Right cardiac atrium (tissue), 5 donors: ENCODE measurements at regions not wholly inside any gene's neighbourhood (a gene's known extent, or its start where the extent isn't known, plus 50 kb on each side); places are given as distances from the start of the nearest gene placed in this dataset.
"Not testable (repeated sequence)": the region's sequence is repeated elsewhere in the genome, so short reads cannot be mapped to it uniquely, and the experiment has no call there.

Source experiments
- ATAC-seq, 2 donors: fragments of 200-7000 bp; cut with Tn5 transposase; one replicate each; pipeline versions ENCODE4 v1.8.0 to v1.9.1; 2020; ENCODE audit warnings: moderate library complexity in 2 of 2, mild to moderate bottlenecking in 1 of 2
- DNase-seq, 3 donors: peaks; one replicate each; pipeline ENCODE4 v3.0.0-alpha.2; 2020
- H3K27ac ChIP-seq: one replicate; pipeline ENCODE4 v1.5.1; 2013; ENCODE audit warnings: mild to moderate bottlenecking, low read length, control low read depth, moderate library complexity
- H3K27me3 ChIP-seq: one replicate; pipeline ENCODE4 v1.6.1; 2013; ENCODE audit not compliant: control insufficient read depth, insufficient read depth
- H3K4me1 ChIP-seq: one replicate; pipeline ENCODE4 v1.6.1; 2013; ENCODE audit warnings: low read length; ENCODE audit not compliant: control insufficient read depth, insufficient read depth
- H3K4me3 ChIP-seq: one replicate; pipeline ENCODE4 v1.5.1; 2013; ENCODE audit warnings: low read length, control low read depth
- H3K9me3 ChIP-seq: one replicate; pipeline ENCODE4 v1.6.1; 2013; ENCODE audit warnings: low read length; ENCODE audit not compliant: control insufficient read depth
- WGBS: extraction: QIAGEN DNeasy Blood & Tissue Kit; methylation state at CpG from one replicate; pipeline ENCODE4 v1.1.7; 2013; 5-methylcytosine and 5-hydroxymethylcytosine counted together
- intact Hi-C, 4 donors: fragments of 100-400 bp; cut with DNase I; formaldehyde crosslinking; loops; one replicate each; pipeline versions ENCODE4 v1.11.0 to v1.14.0; 2022 to 2023
- donor health status: healthy with polysubstance abuse.
- donor health status: DM: no; HTN: yes; CAD: no.
- donor health status: DM: no; HTN: no; CAD: no.
- donor health status: DM: no; HTN: yes; CAD: no; lungs with severe emphysema.
- donor health status: DM: yes; HTN: yes; CAD: no.

- intact Hi-C loops = no loop called here
- H3K9me3 ChIP-seq = no peaks in the 10 kb centered on the region
- WGBS = 92% methylated on average over 34 of the region's 34 CpGs
- H3K4me3 ChIP-seq = no peak overlapping the region
- peaks cover 5% of the 10 kb centered on the region for H3K4me1 ChIP-seq
- ATAC-seq (no peak), DNase-seq (peak in 2 of 3 donors; percentile 47)
- H3K27me3 ChIP-seq = no peaks in the 10 kb centered on the region
- no peak overlapping the region for H3K27ac ChIP-seq
These were observed 93.0 kb upstream of the CTDP1 start for GRCh38 chr18:79586436-79587225.

DNA sequence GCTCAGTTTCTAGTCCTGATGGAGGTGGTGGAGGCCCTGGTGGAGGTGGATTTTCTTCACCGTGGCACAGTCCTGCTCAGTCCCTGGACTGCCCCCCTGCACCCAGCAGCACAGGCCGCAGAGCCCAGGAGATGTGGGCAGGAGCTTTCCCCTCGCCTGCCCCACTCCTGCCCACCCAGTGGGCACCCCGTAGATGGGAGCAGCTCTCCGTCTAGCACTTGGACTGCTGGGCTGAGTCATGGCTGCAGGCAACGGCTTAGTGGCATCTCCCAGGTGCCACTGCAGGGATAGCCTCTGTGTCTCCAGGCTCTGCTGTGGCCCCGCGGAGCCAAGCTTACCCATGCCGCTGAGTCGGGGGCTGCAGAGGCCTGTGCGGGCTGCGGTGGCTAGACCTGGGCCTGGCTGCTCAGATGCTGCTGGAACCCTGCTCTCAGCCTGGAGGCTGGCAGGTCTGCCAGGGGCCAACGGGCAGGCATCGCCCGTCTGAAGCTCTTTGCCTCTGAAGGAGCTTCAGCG, 92.3 kb upstream of the CTDP1 start:
- H3K27me3 ChIP-seq = no peaks in the 10 kb centered on the region
- H3K27ac ChIP-seq = no peak overlapping the region
- intact Hi-C loops = no loop called here
- no peak overlapping the region for H3K4me3 ChIP-seq
- H3K4me1 ChIP-seq = peaks cover 5% of the 10 kb centered on the region
- ATAC-seq (no peak), DNase-seq (peak in 1 of 3 donors; percentile 46)
- no peaks in the 10 kb centered on the region for H3K9me3 ChIP-seq
- WGBS = 95% methylated on average over 16 of the region's 16 CpGs

GRCh38 chr18:79587779-79588635, 91.6 kb upstream of the CTDP1 start:
- peak in 2 of 3 donors; percentile 70 to 72 for DNase-seq
- WGBS = 79% methylated on average over 32 of the region's 32 CpGs
- intact Hi-C loops = no loop called here
- Histone ChIP-seq H3K27me3 (no peaks in the 10 kb centered on the region), H3K4me3 (no peak overlapping the region), H3K4me1 (peaks cover 5% of the 10 kb centered on the region), H3K27ac (peak overlapping the region; percentile 1), H3K9me3 (no peaks in the 10 kb centered on the region)
- ATAC-seq = no peak

GRCh38 chr18:79588636-79589481, 90.7 kb upstream of the CTDP1 start:
- 34% methylated on average over 38 of the region's 38 CpGs for WGBS
- DNase-seq (peak; percentile 94 to 97 (median 95)), ATAC-seq (peak; percentile 91 to 94)
- Histone ChIP-seq H3K4me1 (peaks cover 5% of the 10 kb centered on the region), H3K27me3 (no peaks in the 10 kb centered on the region), H3K27ac (peak overlapping the region; percentile 8), H3K9me3 (no peaks in the 10 kb centered on the region), H3K4me3 (no peak overlapping the region)
- intact Hi-C loops = no loop called here

DNA sequence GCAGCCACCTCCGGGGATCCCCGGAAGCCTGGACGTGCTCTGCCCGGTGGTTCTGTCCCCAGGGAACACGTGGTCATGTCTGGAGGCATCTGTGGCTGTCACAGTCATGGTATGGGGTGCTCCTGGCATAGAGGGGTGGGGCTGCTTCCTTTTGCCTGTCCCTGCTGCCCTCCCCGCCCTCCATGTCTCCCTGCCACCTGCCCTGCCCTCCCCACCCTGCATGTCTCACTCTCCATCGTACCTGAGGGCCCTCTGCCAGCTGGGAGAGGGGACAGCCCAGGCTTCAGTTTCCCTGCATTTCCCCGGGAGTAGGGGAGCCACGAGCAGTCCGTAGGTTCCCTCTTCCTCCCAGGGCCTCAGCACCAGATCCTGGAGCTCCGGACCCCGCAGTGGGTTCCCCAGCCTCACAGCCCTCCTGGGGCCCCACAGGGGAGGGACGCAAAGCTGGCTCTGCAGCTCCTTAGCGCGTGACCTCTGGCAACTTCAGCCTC, 90.0 kb upstream of the CTDP1 start:
- Histone ChIP-seq H3K9me3 (no peaks in the 10 kb centered on the region), H3K4me1 (peaks cover 5% of the 10 kb centered on the region), H3K4me3 (no peak overlapping the region), H3K27ac (no peak overlapping the region), H3K27me3 (no peaks in the 10 kb centered on the region)
- ATAC-seq (peak in 1 of 2 donors; percentile 22), DNase-seq (peak in 2 of 3 donors; percentile 53 to 67)
- WGBS = 48% methylated on average over 15 of the region's 15 CpGs
- intact Hi-C loops = no loop called here

DNA sequence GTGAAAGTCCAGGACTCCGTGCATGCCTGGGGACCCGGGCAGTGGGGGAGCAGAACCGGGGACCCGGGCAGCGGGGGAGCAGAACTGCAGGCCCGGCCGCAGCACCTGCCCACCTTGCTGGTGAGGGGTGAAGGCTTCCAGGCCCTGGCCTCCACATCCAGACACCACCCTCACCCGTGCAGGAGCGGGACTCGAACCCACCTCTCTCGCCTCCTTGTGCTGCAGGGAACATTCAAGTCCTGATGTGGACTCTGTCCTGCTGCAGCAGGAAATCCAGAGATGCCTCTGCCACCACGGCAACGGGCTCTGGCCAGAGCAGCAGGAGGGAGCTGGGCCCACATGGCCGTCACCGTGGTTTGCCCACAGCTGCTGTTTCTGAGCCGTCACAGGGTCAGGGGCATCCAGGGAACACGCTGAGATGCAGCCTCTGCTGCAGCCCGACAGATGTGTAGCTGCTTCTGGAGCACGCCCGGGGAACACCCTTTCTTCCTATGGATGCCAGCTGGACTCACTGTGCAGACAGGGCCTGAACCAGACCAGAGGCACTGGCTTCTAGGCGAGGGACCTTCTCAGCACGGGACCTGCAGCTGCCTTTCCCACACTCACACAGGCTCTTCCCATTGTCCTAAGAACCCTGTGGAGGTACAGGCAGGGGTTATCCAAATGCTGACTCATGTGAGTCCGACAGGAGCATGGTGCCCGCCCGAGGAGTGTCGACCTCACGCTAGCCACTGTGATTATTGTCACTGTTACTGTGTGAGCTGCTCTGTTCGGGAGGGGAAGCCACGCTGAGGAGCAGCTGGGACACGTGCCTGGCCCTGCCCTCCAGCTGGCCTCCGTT, 89.2 kb upstream of the CTDP1 start:
- H3K9me3 ChIP-seq = no peaks in the 10 kb centered on the region
- WGBS = 68% methylated on average over 31 of the region's 31 CpGs
- DNase-seq (peak; percentile 45 to 72 (median 71)), ATAC-seq (peak; percentile 4 to 18)
- intact Hi-C loops = no loop called here
- peaks cover 5% of the 10 kb centered on the region for H3K4me1 ChIP-seq
- no peaks in the 10 kb centered on the region for H3K27me3 ChIP-seq
- H3K27ac ChIP-seq = no peak overlapping the region
- H3K4me3 ChIP-seq = no peak overlapping the region

DNA sequence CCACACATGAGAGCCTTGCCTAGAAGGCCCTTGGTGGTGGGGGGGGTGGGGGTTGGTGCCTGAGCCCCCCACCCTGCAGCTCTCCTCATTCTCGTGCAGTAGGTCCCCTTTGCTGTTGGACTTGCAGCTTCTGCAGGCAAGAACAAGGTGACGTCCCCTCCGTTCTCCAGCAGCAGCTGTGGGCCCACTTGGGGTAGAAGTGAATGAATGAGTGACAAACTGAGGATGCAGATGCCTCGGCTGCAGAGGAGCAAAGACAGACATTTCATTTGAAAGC, 88.6 kb upstream of the CTDP1 start:
- DNase-seq = no peak
- peaks cover 5% of the 10 kb centered on the region for H3K4me1 ChIP-seq
- H3K27me3 ChIP-seq = no peaks in the 10 kb centered on the region
- H3K4me3 ChIP-seq = no peak overlapping the region
- H3K9me3 ChIP-seq = no peaks in the 10 kb centered on the region
- ATAC-seq = no peak
- intact Hi-C loops = no loop called here
- no peak overlapping the region for H3K27ac ChIP-seq
- 76% methylated on average over 4 of the region's 4 CpGs for WGBS

DNA sequence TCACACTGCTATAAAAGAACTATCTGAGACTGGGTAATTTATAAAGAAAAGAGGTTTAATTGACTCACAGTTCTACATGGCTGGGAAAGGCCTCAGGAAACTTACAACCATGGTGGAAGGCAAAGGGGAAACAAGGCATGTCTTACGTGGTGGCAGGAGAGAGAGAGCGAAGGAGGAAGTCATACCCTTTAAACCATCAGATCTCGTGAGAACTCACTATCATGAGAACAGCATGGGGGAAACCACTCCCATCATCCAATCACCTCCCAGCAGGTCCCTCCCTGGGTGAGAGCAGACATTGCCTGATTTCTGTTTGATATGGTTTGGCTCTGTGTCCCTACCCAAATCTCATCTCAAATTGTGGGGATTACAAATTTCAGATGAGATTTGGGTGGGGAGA, 86.9 kb upstream of the CTDP1 start:
- DNase-seq, H3K27me3 ChIP-seq, intact Hi-C loops, ATAC-seq, H3K4me1 ChIP-seq, H3K9me3 ChIP-seq, H3K27ac ChIP-seq, H3K4me3 ChIP-seq: not testable (repeated sequence)
- WGBS = 85% methylated on average over 3 of the region's 3 CpGs

- H3K4me1 ChIP-seq = no peaks in the 10 kb centered on the region
- ATAC-seq (no peak), DNase-seq (no peak)
- no peak overlapping the region for H3K4me3 ChIP-seq
- H3K9me3 ChIP-seq = no peaks in the 10 kb centered on the region
- H3K27ac ChIP-seq = no peak overlapping the region
- H3K27me3 ChIP-seq = no peaks in the 10 kb centered on the region
- WGBS = 81% methylated on average over 22 of the region's 22 CpGs
- intact Hi-C loops = no loop called here
These were observed 83.7 kb upstream of the CTDP1 start for GRCh38 chr18:79595876-79596374.
